ENCODE measurements at regions not wholly inside any gene's neighbourhood (a gene's known extent, or its start where the extent isn't known, plus 50 kb on each side); places are given as distances from the start of the nearest gene placed in this dataset.

DNA sequence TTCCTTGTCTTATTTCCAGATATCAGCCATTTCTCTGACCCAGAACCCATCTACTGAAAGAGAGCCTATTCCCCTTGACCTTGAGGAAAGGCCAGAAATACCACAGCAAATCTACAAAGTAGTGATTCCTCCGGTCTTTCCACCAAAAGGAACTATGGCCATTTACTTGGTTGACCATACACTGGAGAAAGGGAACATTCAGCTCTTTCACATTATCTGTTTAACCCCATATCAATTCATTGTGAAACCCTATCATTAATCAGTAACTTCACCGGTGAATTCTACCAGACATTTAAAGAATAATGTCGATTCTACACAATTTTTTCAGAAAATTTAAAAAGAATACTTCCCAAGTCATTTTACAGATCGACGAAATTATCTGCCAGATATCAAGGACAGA lies 265.7 kb upstream of the CLEC14A start:
- H3K9me3 Mint-ChIP-seq: no peaks in the 10 kb centered on the region
- intact Hi-C loops (cut with micrococcal nuclease): no loop called here

DNA sequence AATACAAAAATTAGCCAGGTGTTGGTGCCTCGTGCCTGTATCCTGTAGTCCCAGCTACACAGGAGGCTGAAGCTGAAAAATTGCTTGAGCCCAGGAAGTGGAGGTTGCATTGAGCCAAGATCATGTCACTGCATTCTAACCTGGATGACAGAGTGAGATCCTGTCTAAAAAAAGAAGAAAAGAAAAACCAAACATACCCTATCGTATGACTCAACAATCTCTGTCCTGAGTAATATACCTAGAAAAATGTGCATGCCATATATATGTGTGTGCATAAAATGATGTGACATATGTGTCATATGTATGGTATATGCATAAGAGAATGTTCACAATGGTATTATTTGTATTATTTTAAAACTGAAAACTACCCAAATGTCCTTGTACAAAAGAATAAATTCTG lies 261.5 kb upstream of the CLEC14A start:
- intact Hi-C loops (cut with micrococcal nuclease): no loop called here
- no peaks in the 10 kb centered on the region for H3K36me3 Mint-ChIP-seq (ENCODE audit: low read depth)
- no peak overlapping the region for H3K27ac Mint-ChIP-seq
- no peak for DNase-seq (ENCODE audit: low spot score)
- no peak overlapping the region for H3K4me3 Mint-ChIP-seq
- H3K27me3 Mint-ChIP-seq (ENCODE audit: insufficient read depth): no peaks in the 10 kb centered on the region
- no peaks in the 10 kb centered on the region for H3K4me1 Mint-ChIP-seq (ENCODE audit: low read depth)
- H3K9me3 Mint-ChIP-seq: no peaks in the 10 kb centered on the region

More for the DNA sequence above, 265.7 kb upstream of the CLEC14A start:
- H3K27ac Mint-ChIP-seq: no peak overlapping the region
- no peaks in the 10 kb centered on the region for H3K27me3 Mint-ChIP-seq (ENCODE audit: insufficient read depth)
- H3K36me3 Mint-ChIP-seq (ENCODE audit: low read depth): no peaks in the 10 kb centered on the region
- no peak for DNase-seq (ENCODE audit: low spot score)
- no peak overlapping the region for H3K4me3 Mint-ChIP-seq
- no peaks in the 10 kb centered on the region for H3K4me1 Mint-ChIP-seq (ENCODE audit: low read depth)

GRCh38 chr14:38512236-38512635 lies 256.3 kb upstream of the CLEC14A start:
- Mint-ChIP-seq H3K27ac (no peak overlapping the region), H3K36me3 (ENCODE audit: low read depth) (no peaks in the 10 kb centered on the region), H3K27me3 (ENCODE audit: insufficient read depth) (no peaks in the 10 kb centered on the region), H3K9me3 (no peaks in the 10 kb centered on the region), H3K4me1 (ENCODE audit: low read depth) (no peaks in the 10 kb centered on the region), H3K4me3 (no peak overlapping the region)
- DNase-seq (ENCODE audit: low spot score): no peak
- intact Hi-C loops (cut with micrococcal nuclease): no loop called here

DNA sequence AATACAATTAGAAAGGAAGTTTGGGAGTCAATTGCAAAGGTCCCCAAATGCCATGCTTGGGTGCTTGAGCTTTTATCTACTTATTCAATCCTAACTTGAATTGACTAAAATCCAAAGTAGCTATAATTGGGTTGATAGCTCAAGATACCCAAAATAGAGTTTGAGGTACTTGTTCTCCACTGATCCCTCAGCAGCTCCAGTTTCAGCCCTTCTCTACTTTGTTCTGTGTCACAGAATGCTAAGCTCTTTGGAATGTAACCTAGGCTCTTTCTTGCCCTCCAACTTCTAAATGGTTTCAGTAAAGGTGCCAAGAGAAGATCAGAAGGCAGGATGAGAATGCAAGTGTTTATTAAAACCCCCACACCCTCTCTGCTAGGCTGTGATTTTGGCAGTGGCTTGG lies 251.4 kb upstream of the CLEC14A start:
- Mint-ChIP-seq H3K27ac (no peak overlapping the region), H3K9me3 (no peaks in the 10 kb centered on the region), H3K4me3 (no peak overlapping the region), H3K27me3 (ENCODE audit: insufficient read depth) (no peaks in the 10 kb centered on the region), H3K36me3 (ENCODE audit: low read depth) (no peaks in the 10 kb centered on the region), H3K4me1 (ENCODE audit: low read depth) (no peaks in the 10 kb centered on the region)
- intact Hi-C loops (cut with micrococcal nuclease): no loop called here
- no peak for DNase-seq (ENCODE audit: low spot score)

GRCh38 chr14:38505973-38506249 lies 250.0 kb upstream of the CLEC14A start:
- Mint-ChIP-seq H3K9me3 (no peaks in the 10 kb centered on the region), H3K4me1 (ENCODE audit: low read depth) (no peaks in the 10 kb centered on the region), H3K27ac (no peak overlapping the region), H3K36me3 (ENCODE audit: low read depth) (no peaks in the 10 kb centered on the region), H3K4me3 (no peak overlapping the region), H3K27me3 (ENCODE audit: insufficient read depth) (no peaks in the 10 kb centered on the region)
- no peak for DNase-seq (ENCODE audit: low spot score)
- intact Hi-C loops (cut with micrococcal nuclease): no loop called here

GRCh38 chr14:38505221-38505972 lies 249.5 kb upstream of the CLEC14A start:
- intact Hi-C loops (cut with micrococcal nuclease): no loop called here
- no peaks in the 10 kb centered on the region for H3K4me1 Mint-ChIP-seq (ENCODE audit: low read depth)
- no peak overlapping the region for H3K27ac Mint-ChIP-seq
- H3K36me3 Mint-ChIP-seq (ENCODE audit: low read depth): no peaks in the 10 kb centered on the region
- H3K4me3 Mint-ChIP-seq: no peak overlapping the region
- H3K9me3 Mint-ChIP-seq: no peaks in the 10 kb centered on the region
- H3K27me3 Mint-ChIP-seq (ENCODE audit: insufficient read depth): no peaks in the 10 kb centered on the region
- no peak for DNase-seq (ENCODE audit: low spot score)

DNA sequence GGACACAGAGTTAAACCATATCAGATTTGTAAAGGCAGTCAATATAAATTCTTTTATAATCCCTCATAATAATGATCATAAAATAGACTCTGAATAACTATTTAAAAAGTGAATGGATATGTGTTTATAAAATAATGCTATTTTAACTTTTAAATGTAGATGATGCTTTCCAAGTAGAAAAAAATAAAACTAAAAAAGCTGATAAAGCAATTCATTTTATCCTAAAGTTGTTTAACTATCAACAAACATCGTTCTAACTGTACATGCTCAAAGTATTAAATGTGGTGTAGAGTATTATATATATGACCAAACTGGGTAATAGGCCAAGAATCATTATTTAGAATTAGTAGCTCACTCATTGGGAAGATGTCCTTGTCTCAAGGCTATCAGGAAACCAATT lies 248.3 kb upstream of the CLEC14A start:
- Mint-ChIP-seq H3K36me3 (ENCODE audit: low read depth) (no peaks in the 10 kb centered on the region), H3K9me3 (no peaks in the 10 kb centered on the region), H3K27me3 (ENCODE audit: insufficient read depth) (no peaks in the 10 kb centered on the region)

DNA sequence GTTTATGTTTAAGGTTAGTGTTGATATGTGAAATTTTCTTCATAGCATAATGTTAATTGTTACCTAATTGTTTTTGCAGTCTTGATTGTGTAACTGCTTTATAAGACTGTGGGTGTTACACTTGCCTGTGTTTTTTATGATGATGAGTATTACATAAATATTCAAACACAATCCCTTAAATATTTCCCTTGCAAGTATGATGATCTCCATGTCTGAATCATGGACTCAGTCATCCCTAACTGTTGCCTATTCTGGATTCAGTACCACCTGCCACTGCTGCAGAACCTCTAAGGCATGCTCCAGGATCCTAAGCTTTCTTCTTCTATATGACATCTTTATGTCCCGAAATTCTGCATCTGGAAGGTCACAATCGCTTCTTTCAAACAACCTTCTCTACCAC lies 246.3 kb upstream of the CLEC14A start:
- Mint-ChIP-seq H3K9me3 (no peaks in the 10 kb centered on the region), H3K4me1 (ENCODE audit: low read depth) (no peaks in the 10 kb centered on the region), H3K4me3 (no peak overlapping the region), H3K27ac (no peak overlapping the region), H3K36me3 (ENCODE audit: low read depth) (no peaks in the 10 kb centered on the region), H3K27me3 (ENCODE audit: insufficient read depth) (no peaks in the 10 kb centered on the region)
- intact Hi-C loops (cut with micrococcal nuclease): no loop called here
- DNase-seq (ENCODE audit: low spot score): no peak

More for the DNA sequence above, 248.3 kb upstream of the CLEC14A start:
- Mint-ChIP-seq H3K4me3 (no peak overlapping the region), H3K4me1 (ENCODE audit: low read depth) (no peaks in the 10 kb centered on the region), H3K27ac (no peak overlapping the region)
- intact Hi-C loops (cut with micrococcal nuclease): no loop called here
- no peak for DNase-seq (ENCODE audit: low spot score)

GRCh38 chr14:38500125-38500524 lies 244.2 kb upstream of the CLEC14A start:
- Mint-ChIP-seq H3K4me1 (ENCODE audit: low read depth) (no peaks in the 10 kb centered on the region), H3K4me3 (no peak overlapping the region), H3K9me3 (no peaks in the 10 kb centered on the region), H3K27me3 (ENCODE audit: insufficient read depth) (no peaks in the 10 kb centered on the region), H3K27ac (no peak overlapping the region), H3K36me3 (ENCODE audit: low read depth) (no peaks in the 10 kb centered on the region)
- intact Hi-C loops (cut with micrococcal nuclease): no loop called here
- DNase-seq (ENCODE audit: low spot score): no peak

GRCh38 chr14:38496092-38496491 lies 240.2 kb upstream of the CLEC14A start:
- intact Hi-C loops (cut with micrococcal nuclease): no loop called here
- Mint-ChIP-seq H3K4me1 (ENCODE audit: low read depth) (no peaks in the 10 kb centered on the region), H3K27me3 (ENCODE audit: insufficient read depth) (no peaks in the 10 kb centered on the region), H3K36me3 (ENCODE audit: low read depth) (no peaks in the 10 kb centered on the region), H3K4me3 (no peak overlapping the region), H3K27ac (no peak overlapping the region), H3K9me3 (peaks cover 4% of the 10 kb centered on the region)
- no peak for DNase-seq (ENCODE audit: low spot score)

DNA sequence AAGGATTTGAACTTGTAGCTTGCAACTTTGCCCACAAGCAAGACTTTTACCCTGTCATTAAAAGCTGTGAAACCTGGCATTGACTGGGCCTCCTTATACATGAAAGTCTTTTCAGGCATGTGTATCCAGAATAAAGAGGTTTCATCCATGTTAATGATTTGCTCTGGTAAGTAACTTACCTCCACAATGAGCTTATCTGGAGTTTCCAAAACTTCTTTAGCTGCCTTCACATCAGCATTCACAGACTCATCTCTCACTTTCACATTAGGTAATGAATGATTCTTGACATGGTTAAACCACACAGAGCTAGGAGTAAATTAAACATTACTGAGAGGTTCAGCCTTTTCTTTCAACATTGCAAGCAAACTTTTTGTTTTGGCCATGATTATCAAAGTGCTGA lies 234.4 kb upstream of the CLEC14A start:
- H3K36me3 Mint-ChIP-seq (ENCODE audit: low read depth): no peaks in the 10 kb centered on the region
- DNase-seq (ENCODE audit: low spot score): no peak
- no peaks in the 10 kb centered on the region for H3K4me1 Mint-ChIP-seq (ENCODE audit: low read depth)
- peaks cover 4% of the 10 kb centered on the region for H3K9me3 Mint-ChIP-seq
- H3K27me3 Mint-ChIP-seq (ENCODE audit: insufficient read depth): no peaks in the 10 kb centered on the region
- H3K27ac Mint-ChIP-seq: no peak overlapping the region
- intact Hi-C loops (cut with micrococcal nuclease): no loop called here
- no peak overlapping the region for H3K4me3 Mint-ChIP-seq

- Mint-ChIP-seq H3K4me3 (no peak overlapping the region), H3K9me3 (peaks cover 4% of the 10 kb centered on the region), H3K36me3 (ENCODE audit: low read depth) (no peaks in the 10 kb centered on the region), H3K4me1 (ENCODE audit: low read depth) (no peaks in the 10 kb centered on the region), H3K27ac (no peak overlapping the region), H3K27me3 (ENCODE audit: insufficient read depth) (no peaks in the 10 kb centered on the region)
- intact Hi-C loops (cut with micrococcal nuclease): no loop called here
- no peak for DNase-seq (ENCODE audit: low spot score)
These were observed 229.1 kb upstream of the CLEC14A start for GRCh38 chr14:38485026-38485425.

- Mint-ChIP-seq H3K27ac (no peak overlapping the region), H3K9me3 (peaks cover 23% of the 10 kb centered on the region), H3K4me3 (no peak overlapping the region), H3K36me3 (ENCODE audit: low read depth) (no peaks in the 10 kb centered on the region), H3K4me1 (ENCODE audit: low read depth) (no peaks in the 10 kb centered on the region), H3K27me3 (ENCODE audit: insufficient read depth) (no peaks in the 10 kb centered on the region)
- no peak for DNase-seq (ENCODE audit: low spot score)
- intact Hi-C loops (cut with micrococcal nuclease): no loop called here
These were observed 226.2 kb upstream of the CLEC14A start for GRCh38 chr14:38481952-38482678.

- H3K27ac Mint-ChIP-seq: no peak overlapping the region
- no peak for DNase-seq (ENCODE audit: low spot score)
- H3K4me1 Mint-ChIP-seq (ENCODE audit: low read depth): no peaks in the 10 kb centered on the region
- no peaks in the 10 kb centered on the region for H3K36me3 Mint-ChIP-seq (ENCODE audit: low read depth)
- peaks cover 6% of the 10 kb centered on the region for H3K9me3 Mint-ChIP-seq
- intact Hi-C loops (cut with micrococcal nuclease): no loop called here
- no peak overlapping the region for H3K4me3 Mint-ChIP-seq
- no peaks in the 10 kb centered on the region for H3K27me3 Mint-ChIP-seq (ENCODE audit: insufficient read depth)
These were observed 213.3 kb upstream of the CLEC14A start for GRCh38 chr14:38469156-38469555.
